Colonic mucosa (tissue), 4 donors: ENCODE measurements at regions not wholly inside any gene's neighbourhood (a gene's known extent, or its start where the extent isn't known, plus 50 kb on each side); places are given as distances from the start of the nearest gene placed in this dataset.

ENCODE experiments used
- DNase-seq: peaks from one replicate; pipeline ENCODE4 v3.0.0-alpha.2; 2020
- H3K27ac ChIP-seq: fragments of 200-600 bp; one replicate; pipeline ENCODE4 v1.8.0; 2021
- H3K27me3 ChIP-seq: fragments of 200-600 bp; one replicate; pipeline ENCODE4 v1.8.0; 2021
- H3K36me3 ChIP-seq: fragments of 200-600 bp; one replicate; pipeline ENCODE4 v1.8.0; 2021
- H3K4me1 ChIP-seq: fragments of 200-600 bp; one replicate; pipeline ENCODE4 v1.8.0; 2021; ENCODE audit warnings: mild to moderate bottlenecking
- H3K4me3 ChIP-seq: fragments of 200-600 bp; one replicate; pipeline ENCODE4 v1.8.0; 2021
- H3K9ac ChIP-seq, 2 donors: one replicate each; pipeline ENCODE4 v1.7.0; 2013; ENCODE audit warnings: control low read depth in 2 of 2, low read depth in 2 of 2, low read length in 2 of 2
- H3K9me3 ChIP-seq: fragments of 200-600 bp; one replicate; pipeline ENCODE4 v1.8.0; 2021
- CTCF ChIP-seq: fragments of 200-600 bp; IDR thresholded peaks from one replicate; pipeline ENCODE4 v1.8.0; 2022; ENCODE audit warnings: antibody characterized with exemption, mild to moderate bottlenecking
- intact Hi-C: fragments of 100-400 bp; cut with DNase I; formaldehyde crosslinking; loops from one replicate; pipeline ENCODE4 v1.14.1; 2022
- donor health status: healthy.
- donor health status: DM: no; HTN: no; CAD: no.
- donor health status: DM: no; HTN: no; CAD: no.

DNA sequence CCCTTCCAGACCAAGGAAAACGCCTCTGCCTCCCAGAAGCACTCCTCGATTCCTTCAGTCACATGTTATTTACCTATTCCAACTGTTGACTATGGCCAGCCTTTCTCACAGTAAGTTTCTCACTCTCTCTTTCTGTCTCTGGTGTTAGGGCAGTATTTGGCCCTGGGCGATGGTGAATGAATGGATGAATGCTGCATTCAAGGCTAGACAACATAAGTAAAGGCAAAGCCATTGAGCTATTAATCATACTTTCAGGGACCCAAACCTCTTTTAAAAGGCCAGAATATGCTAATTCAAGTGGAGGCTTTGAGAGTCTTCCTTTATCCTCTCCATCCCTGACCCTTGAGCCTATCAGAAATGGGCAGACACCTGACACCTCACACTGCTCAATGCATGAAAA lies 78.5 kb downstream of the SEC61B start:
- Histone ChIP-seq H3K9ac (no peak overlapping the region), H3K4me3 (no peak overlapping the region), H3K27ac (no peak overlapping the region), H3K4me1 (no peaks in the 10 kb centered on the region), H3K27me3 (no peaks in the 10 kb centered on the region), H3K9me3 (no peaks in the 10 kb centered on the region), H3K36me3 (no peaks in the 10 kb centered on the region)
- intact Hi-C loops: no loop called here
- TF ChIP-seq CTCF: no peak
- DNase-seq: no peak

DNA sequence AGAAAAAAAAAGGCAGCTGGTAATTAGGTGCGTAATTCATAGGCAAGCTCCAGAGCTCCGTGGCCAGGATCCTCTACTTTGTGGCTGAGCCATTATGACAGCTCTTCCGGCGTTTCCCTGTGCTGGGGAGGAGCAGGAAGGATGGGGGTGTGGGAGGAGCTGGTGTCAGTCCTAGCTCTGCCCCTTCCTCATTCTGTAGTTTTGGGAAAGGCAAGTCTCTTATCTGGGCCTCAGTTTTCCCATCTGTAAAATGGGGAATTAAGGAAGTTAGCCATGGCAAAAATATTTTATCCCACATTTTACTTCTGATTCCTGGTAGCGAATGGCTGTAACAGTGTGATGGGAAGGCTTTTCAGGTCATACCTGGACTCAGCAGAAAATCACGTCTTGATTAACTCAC lies 81.1 kb downstream of the SEC61B start:
- Histone ChIP-seq H3K9me3 (no peaks in the 10 kb centered on the region), H3K27ac (no peak overlapping the region), H3K4me1 (no peaks in the 10 kb centered on the region), H3K9ac (no peak overlapping the region), H3K27me3 (no peaks in the 10 kb centered on the region), H3K36me3 (no peaks in the 10 kb centered on the region), H3K4me3 (no peak overlapping the region)
- intact Hi-C loops: no loop called here
- no peak for DNase-seq
- no peak for TF ChIP-seq CTCF

DNA sequence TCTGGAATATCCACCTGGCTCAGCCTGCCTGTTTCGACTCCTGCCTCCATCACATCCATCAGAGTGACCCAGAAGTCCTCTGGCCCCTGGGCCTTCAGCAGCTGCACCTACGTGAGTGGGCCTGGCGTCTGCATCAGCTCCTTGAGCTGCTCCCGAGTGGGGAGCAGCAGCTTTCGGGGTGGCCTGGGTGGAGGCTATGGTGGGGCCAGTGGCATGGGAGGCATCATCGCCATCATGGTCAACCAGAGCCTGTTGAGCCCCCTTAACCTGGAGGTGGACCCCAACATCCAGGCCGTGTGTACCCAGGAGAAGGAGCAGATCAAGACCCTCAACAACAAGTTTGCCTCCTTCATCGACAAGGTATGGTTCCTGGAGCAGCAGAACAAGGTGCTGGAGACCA lies 83.0 kb downstream of the SEC61B start:
- intact Hi-C loops: no loop called here
- no peak for TF ChIP-seq CTCF
- H3K27me3 ChIP-seq: no peaks in the 10 kb centered on the region

GRCh38 chr9:99305820-99306811 lies 84.0 kb downstream of the SEC61B start:
- DNase-seq: no peak
- Histone ChIP-seq H3K9me3 (no peaks in the 10 kb centered on the region), H3K27ac (no peak overlapping the region), H3K4me3 (no peak overlapping the region), H3K36me3 (no peaks in the 10 kb centered on the region), H3K27me3 (no peaks in the 10 kb centered on the region), H3K4me1 (no peaks in the 10 kb centered on the region), H3K9ac (no peak overlapping the region)
- intact Hi-C loops: no loop called here
- TF ChIP-seq CTCF: no peak

More for the DNA sequence above, 83.0 kb downstream of the SEC61B start:
- no peak for DNase-seq
- no peak overlapping the region for H3K9ac ChIP-seq
- H3K4me1 ChIP-seq: no peaks in the 10 kb centered on the region
- no peaks in the 10 kb centered on the region for H3K36me3 ChIP-seq
- no peak overlapping the region for H3K4me3 ChIP-seq
- H3K27ac ChIP-seq: no peak overlapping the region
- no peaks in the 10 kb centered on the region for H3K9me3 ChIP-seq

- no peak for TF ChIP-seq CTCF
- intact Hi-C loops: no loop called here
- Histone ChIP-seq H3K9me3 (no peaks in the 10 kb centered on the region), H3K9ac (no peak overlapping the region), H3K27me3 (no peaks in the 10 kb centered on the region), H3K4me1 (no peaks in the 10 kb centered on the region), H3K36me3 (no peaks in the 10 kb centered on the region), H3K27ac (no peak overlapping the region), H3K4me3 (no peak overlapping the region)
- DNase-seq: no peak
Observed at GRCh38 chr9:99307851-99308250, 85.8 kb downstream of the SEC61B start.
